PFSK-1 (cell line): ENCODE measurements at regions not wholly inside any gene's neighbourhood (a gene's known extent, or its start where the extent isn't known, plus 50 kb on each side); places are given as distances from the start of the nearest gene placed in this dataset.

Experiments
- FOXP2 ChIP-seq: optimal IDR thresholded peaks from 2 replicates; pipeline ENCODE3; 2011; ENCODE audit warnings: borderline replicate concordance, control low read depth, inconsistent platforms; ENCODE audit not compliant: insufficient read depth; ENCODE audit errors: extremely low read length, extremely low read depth
- POLR2AphosphoS5 ChIP-seq: IDR thresholded peaks from 2 replicates; pipeline ENCODE4 v1.6.1; 2012; ENCODE audit warnings: low read depth, mild to moderate bottlenecking, control low read depth, low read length, moderate library complexity
- SIN3A ChIP-seq: IDR thresholded peaks from 2 replicates; pipeline ENCODE4 v1.6.1; 2012; ENCODE audit warnings: mild to moderate bottlenecking, low read length, moderate library complexity, borderline replicate concordance; ENCODE audit not compliant: insufficient read depth
- TAF1 ChIP-seq: IDR thresholded peaks from 2 replicates; pipeline ENCODE4 v1.6.1; 2012; ENCODE audit warnings: low read length, control low read depth, borderline replicate concordance; ENCODE audit not compliant: insufficient read depth
- TF ChIP-seq, protein P1 (sequence below), 2 experiments: IDR thresholded peaks; 2 replicates each; pipeline versions ENCODE4 v1.6.1 to v1.8.0; 2011 to 2012; ENCODE audit warnings: low read depth in 2 of 2, low read length in 2 of 2, control low read depth in 1 of 2, inconsistent platforms in 1 of 2, mild to moderate bottlenecking in 1 of 2, moderate library complexity in 1 of 2; ENCODE audit not compliant: insufficient read depth in 1 of 2

DNA sequence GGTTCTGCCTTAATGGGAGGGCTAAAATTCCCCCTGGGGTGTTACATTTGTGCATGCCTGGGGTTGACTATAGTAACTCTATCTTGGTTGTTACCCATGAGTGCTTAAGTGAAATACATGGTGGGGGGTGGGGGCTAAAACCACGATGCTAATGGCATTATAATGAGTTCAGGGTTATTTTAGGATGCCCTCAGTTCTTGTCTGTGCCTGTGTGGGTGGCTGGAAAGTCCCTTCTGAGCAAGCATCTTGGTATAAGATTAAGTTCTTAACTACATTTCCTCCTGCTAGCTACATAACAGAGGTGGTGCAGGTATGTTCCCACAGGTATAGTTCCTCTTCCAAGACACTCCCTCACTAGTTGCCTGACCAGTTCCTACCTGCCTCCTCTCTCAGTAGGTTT, 822.3 kb downstream of the LRFN5 start:
- TF ChIP-seq SIN3A (no peak), TAF1 (no peak), POLR2AphosphoS5 (no peak), FOXP2 (no peak)
- TF ChIP-seq, protein P1, sequence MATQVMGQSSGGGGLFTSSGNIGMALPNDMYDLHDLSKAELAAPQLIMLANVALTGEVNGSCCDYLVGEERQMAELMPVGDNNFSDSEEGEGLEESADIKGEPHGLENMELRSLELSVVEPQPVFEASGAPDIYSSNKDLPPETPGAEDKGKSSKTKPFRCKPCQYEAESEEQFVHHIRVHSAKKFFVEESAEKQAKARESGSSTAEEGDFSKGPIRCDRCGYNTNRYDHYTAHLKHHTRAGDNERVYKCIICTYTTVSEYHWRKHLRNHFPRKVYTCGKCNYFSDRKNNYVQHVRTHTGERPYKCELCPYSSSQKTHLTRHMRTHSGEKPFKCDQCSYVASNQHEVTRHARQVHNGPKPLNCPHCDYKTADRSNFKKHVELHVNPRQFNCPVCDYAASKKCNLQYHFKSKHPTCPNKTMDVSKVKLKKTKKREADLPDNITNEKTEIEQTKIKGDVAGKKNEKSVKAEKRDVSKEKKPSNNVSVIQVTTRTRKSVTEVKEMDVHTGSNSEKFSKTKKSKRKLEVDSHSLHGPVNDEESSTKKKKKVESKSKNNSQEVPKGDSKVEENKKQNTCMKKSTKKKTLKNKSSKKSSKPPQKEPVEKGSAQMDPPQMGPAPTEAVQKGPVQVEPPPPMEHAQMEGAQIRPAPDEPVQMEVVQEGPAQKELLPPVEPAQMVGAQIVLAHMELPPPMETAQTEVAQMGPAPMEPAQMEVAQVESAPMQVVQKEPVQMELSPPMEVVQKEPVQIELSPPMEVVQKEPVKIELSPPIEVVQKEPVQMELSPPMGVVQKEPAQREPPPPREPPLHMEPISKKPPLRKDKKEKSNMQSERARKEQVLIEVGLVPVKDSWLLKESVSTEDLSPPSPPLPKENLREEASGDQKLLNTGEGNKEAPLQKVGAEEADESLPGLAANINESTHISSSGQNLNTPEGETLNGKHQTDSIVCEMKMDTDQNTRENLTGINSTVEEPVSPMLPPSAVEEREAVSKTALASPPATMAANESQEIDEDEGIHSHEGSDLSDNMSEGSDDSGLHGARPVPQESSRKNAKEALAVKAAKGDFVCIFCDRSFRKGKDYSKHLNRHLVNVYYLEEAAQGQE (IDR thresholded peaks at IDR 0.05; ENCODE audit: insufficient read depth in 1 of 2, low read depth in 2 of 2, low read length in 2 of 2), result no peak

DNA sequence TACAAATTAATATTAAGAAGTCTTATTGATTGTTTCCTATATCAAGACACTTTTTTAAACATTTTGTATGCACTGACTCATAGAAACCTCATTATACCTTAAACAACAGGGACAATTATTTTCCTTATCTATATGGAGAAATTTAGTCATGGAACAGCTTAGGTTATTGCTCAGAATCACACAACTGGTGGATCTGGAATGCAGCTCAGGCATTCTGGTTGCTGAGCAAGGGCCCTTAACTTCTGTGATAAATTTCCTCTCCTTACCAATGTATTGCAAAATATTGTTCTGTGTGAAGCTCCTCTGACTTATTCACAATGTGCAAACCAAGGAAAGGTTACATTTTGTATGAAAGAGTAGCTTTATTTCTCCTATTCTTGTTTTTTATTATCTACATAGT, 817.8 kb downstream of the LRFN5 start:
- TF ChIP-seq POLR2AphosphoS5 (no peak), SIN3A (no peak), TAF1 (no peak), FOXP2 (no peak)
- TF ChIP-seq, protein P1 (IDR thresholded peaks at IDR 0.05; ENCODE audit: insufficient read depth in 1 of 2, low read depth in 2 of 2, low read length in 2 of 2), result no peak

DNA sequence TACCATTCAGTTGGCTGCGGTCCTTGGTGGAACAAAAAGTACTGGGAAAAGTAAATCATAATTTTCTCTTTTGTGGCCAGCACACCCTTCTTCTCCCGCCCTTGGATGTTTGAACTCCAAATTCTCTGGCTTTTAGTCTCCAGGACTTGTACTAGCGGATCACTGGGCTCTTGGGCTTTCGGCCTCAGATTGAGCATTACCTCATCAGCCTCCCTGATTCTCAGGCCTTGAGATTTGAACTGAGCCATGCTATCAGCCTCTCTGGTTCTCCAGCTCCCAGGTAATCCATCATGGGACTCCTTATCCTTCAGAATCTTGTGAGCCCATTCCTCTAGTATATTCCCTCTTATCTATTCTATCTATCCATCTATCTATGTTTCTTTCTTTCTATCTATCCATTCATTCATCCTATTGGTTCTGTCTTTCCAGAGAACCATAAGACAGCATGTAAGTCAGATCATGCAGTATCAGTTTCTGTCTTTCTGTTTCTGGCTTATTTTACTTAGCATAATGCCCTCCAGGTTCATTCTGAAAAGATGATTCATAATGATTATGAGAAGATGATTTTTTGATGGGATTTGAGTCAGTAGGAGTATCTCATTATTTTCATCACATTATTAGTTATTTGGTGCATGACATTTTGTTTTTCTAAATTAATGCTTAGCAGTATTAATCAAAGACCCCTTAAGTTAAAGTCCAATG, 814.9 kb downstream of the LRFN5 start:
- TF ChIP-seq TAF1 (no peak), FOXP2 (no peak), SIN3A (no peak), POLR2AphosphoS5 (no peak)
- TF ChIP-seq, protein P1 (IDR thresholded peaks at IDR 0.05; ENCODE audit: insufficient read depth in 1 of 2, low read depth in 2 of 2, low read length in 2 of 2), result no peak

DNA sequence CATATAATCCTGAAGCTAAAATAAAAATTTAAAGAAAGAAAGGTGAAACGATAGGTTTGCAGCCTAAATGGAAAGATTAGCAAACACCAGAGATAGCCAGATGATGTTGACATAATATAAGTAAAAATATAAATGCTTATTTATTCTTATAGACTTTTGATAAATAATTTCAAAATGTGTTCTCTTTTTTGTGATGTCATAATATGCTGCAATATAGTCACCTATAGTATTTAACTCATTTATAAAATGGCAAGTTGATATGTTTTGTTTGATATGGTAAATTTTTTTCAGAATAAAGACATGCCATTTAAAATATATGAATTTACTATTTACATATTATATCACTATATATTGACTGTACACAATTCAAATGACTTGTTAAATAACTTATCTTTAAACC, 813.4 kb downstream of the LRFN5 start:
- TF ChIP-seq POLR2AphosphoS5 (no peak), TAF1 (no peak), FOXP2 (no peak), SIN3A (no peak)
- TF ChIP-seq, protein P1 (IDR thresholded peaks at IDR 0.05; ENCODE audit: insufficient read depth in 1 of 2, low read depth in 2 of 2, low read length in 2 of 2), result no peak

DNA sequence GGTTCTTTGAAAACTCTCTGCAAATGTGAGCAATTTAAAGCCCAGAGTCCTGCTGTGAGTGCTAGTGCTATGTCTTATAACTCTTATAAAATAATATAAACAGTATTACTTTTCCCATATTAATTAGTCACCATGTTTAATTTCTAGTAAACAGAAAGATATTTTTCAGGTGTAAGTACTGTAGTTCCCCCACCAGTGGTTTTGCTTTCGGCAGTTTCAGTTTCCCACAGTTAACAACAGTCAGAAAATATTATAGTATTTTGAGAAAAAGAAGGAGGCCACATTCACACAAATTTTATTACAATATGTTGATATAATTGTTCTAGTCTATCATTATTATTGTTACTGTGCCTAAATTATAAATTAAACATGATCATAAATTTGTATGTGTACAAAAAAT, 800.5 kb downstream of the LRFN5 start:
- TF ChIP-seq, protein P1 (IDR thresholded peaks at IDR 0.05; ENCODE audit: insufficient read depth in 1 of 2, low read depth in 2 of 2, low read length in 2 of 2), result no peak
- TF ChIP-seq POLR2AphosphoS5, result no peak
- TF ChIP-seq TAF1, result no peak
- no peak for TF ChIP-seq FOXP2
- TF ChIP-seq SIN3A, result no peak
